GM18526 (cell line): ENCODE measurements at regions not wholly inside any gene's neighbourhood (a gene's known extent, or its start where the extent isn't known, plus 50 kb on each side); places are given as distances from the start of the nearest gene placed in this dataset.

Experiments used
- POLR2A ChIP-seq: IDR thresholded peaks from 3 replicates; pipeline ENCODE4 v1.6.1; 2011; ENCODE audit not compliant: insufficient read length; ENCODE audit errors: extremely low read depth

GRCh38 chr2:41610501-41611190 is 437.2 kb upstream of the PKDCC start:
- TF ChIP-seq POLR2A = no peak

DNA sequence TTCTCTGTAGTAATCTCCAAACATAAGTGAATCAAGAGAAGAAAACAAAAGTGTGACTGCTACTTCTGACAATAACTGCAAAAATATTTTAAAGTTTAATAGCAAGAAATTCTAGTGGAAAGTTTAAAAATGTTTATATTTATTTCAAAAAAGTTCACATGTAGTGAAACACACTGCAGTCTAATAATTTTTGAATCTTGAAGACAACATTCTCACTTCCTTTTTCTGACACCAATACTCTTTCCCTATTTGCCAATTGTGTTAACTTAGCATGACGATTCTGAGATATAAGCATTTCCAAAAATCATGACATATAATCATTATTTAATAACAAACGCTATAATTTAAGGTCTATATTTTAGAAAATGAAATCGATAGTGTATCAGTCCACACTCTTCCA is 429.1 kb upstream of the PKDCC start:
- TF ChIP-seq POLR2A = no peak

GRCh38 chr2:41621095-41621494 is 426.7 kb upstream of the PKDCC start:
- TF ChIP-seq POLR2A = no peak

DNA sequence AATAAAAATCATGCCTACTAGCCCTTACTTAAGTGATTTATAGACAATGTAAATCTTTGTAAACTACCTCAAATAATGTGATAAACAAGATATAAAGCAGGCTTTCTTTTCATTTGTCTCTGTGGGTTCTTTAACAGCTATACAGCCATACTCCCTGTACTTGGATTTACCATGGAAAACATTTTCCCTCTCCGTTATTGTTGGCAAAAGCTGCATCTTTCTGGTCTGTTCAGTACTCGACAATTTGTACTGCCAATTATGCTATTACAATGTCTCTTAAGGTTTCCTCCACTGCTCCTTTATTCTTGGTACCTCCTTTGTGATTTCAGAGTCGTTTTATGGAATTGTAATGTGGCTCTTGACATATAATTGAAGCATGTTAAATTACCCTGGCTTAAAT is 426.3 kb upstream of the PKDCC start:
- no peak for TF ChIP-seq POLR2A

DNA sequence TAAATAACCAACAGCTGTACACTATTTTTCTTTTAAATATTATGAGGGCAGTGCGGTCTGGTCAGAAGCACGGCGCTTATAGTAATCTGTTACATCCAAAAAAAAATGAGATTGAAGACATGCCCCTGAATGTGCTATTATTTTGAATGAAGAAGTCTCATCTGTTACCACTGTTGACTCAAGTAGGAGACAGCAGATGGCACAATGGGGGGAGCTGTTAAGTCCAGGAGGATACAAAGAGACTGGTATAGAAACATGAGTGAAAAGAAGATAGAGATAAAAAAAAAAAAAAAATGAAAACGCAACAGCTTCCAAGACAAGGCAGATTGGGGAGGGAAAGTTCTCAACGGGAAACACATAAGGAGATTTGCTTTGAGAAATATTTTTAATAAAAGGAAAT is 425.5 kb upstream of the PKDCC start:
- TF ChIP-seq POLR2A = no peak

DNA sequence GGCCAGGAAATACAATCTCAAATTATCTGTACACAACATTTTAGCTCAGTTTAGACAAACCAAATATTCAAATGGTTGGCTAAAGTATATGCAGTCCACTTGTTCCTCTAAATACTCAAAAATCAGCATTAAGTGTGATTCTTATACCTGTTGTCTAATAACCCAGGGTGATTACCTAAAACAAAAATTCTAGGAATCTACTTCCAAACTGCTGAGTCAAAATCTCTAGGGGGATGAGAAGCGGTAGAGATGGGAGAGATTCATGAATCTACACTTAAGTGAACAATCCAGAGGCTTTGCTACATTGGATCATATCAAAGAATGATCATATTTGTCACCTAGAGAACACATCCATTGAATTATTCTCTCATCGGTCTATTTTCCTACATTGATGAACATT is 420.9 kb upstream of the PKDCC start:
- TF ChIP-seq POLR2A = no peak

- TF ChIP-seq POLR2A = no peak
Observed at GRCh38 chr2:41634686-41635085, 413.1 kb upstream of the PKDCC start.

- no peak for TF ChIP-seq POLR2A
Observed at GRCh38 chr2:41644936-41645335, 402.9 kb upstream of the PKDCC start.

DNA sequence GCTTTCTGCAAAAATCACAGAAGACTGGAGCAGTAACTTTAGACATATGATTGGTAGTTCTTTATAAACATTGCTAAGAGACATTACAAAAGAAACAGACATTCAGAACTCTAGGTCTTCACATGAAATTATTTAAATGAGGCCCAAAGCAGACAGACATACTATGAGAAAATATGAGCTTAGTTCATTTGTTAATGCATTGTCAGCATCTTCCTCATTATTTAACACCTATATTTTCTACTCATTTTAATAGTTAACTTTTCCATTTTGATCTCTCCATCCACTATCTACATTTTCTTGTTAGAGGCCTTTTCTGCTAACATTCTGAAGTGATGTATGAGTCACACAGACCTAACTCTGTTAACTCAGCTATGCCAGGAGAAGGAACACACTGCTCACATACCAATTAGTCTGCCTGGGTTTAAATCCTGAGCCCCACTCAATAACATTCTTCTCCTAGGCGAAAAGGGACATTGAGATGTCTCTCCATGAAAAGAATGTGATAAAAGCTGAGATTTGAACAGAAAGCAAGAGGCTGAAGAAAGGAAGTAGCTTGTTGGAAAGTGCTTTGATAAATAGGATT is 400.3 kb upstream of the PKDCC start:
- no peak for TF ChIP-seq POLR2A

DNA sequence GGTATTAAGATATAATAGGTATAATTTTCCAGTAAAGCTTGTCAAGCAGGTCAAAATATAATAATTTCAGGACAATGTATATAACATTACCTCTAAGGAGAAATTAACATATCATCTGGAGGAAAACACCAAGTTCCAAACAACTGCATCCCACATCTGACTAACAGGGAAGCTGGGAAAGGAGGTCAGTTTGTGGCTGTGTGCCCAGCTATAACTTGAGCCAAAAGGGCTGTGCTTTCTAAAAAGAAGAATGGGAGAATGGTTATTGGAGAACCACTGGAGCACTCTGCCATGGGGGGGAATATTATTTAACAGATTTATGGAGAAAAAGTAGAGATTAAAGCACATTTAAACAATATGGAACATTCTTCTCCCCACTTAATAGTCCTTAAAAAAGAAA is 390.6 kb upstream of the PKDCC start:
- no peak for TF ChIP-seq POLR2A

DNA sequence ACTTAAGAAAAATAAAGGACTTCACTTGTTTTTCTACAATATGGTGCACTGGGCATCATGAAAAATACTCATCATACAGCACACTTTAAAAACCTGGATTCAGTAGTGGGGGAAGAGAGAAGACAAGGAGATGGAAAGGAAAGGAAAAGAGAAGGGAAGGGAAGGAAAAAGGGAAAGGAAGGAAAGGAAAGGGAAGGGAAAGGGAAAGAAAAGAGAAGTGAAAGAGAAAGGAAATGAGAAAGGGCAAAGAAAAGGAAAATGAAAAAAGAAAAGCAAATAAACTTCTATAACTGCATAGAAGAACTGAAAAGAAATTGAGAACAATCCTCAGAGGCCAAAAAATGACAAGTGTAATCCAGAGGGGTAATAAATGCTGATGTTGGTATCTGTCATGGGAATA is 388.1 kb upstream of the PKDCC start:
- TF ChIP-seq POLR2A = no peak

- no peak for TF ChIP-seq POLR2A
Observed at GRCh38 chr2:41662461-41662860, 385.4 kb upstream of the PKDCC start.

GRCh38 chr2:41663056-41663455 is 384.8 kb upstream of the PKDCC start:
- no peak for TF ChIP-seq POLR2A

DNA sequence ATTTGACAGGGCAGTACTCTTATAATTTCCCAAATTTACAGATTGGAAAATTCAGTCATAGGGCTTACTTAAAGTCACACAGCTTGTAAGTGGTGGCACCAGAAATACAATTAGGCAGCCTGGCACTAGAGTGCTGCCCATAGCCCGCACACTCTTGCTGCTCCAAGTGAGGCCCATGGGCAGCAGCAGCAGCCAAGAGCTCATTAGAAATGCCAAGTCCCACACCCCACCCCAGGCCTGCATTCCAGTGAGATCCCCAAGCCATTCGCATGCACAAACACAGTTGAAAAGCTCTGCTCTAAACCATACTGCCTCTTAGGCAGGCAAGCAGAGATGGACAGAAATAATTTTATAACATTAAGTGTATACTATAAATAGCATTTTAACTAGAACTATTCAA is 379.3 kb upstream of the PKDCC start:
- TF ChIP-seq POLR2A = no peak

- no peak for TF ChIP-seq POLR2A
Observed at GRCh38 chr2:41678639-41679038, 369.2 kb upstream of the PKDCC start.

- no peak for TF ChIP-seq POLR2A
Observed at GRCh38 chr2:41686156-41686555, 361.7 kb upstream of the PKDCC start.

DNA sequence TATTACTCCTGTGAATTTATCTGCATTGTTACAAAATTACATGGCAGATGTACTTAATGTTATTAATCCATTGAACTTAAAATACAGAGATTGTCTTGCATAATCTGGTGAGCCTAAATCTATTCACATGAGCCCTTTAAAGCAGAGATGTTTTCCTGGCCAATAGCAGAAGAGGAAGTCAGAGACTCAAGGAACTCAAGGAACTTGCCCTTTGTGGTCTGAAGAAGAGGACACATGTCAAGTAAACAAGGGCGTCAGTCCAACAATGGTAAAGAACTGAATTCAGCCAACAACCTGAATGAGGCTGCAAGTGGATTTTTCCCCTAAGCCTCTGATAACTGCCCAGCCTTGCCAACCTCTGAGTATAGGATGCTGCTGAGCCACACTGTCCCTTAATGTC is 356.3 kb upstream of the PKDCC start:
- no peak for TF ChIP-seq POLR2A
